ENCODE measurements at regions not wholly inside any gene's neighbourhood (a gene's known extent, or its start where the extent isn't known, plus 50 kb on each side); places are given as distances from the start of the nearest gene placed in this dataset.

GRCh38 chr11:134843020-134843419 is 431.0 kb upstream of the B3GAT1 start:
- Histone ChIP-seq H3K36me3 (ENCODE audit: control insufficient read depth in 2 of 2, insufficient read depth in 1 of 2, low read length in 2 of 2) (no peaks in the 10 kb centered on the region), H3K4me1 (ENCODE audit: control insufficient read depth, insufficient read depth, low read length) (no peaks in the 10 kb centered on the region), H3K9me3 (ENCODE audit: control insufficient read depth, insufficient read depth, low read depth, low read length) (no peaks in the 10 kb centered on the region), H3K27ac (ENCODE audit: extremely low read depth, low read depth, low read length) (no peak overlapping the region), H3K4me3 (ENCODE audit: low read depth, low read length) (no peak overlapping the region)
- TF ChIP-seq ZNF423 (tag by site-specific recombination; IDR thresholded peaks at IDR 0.05) (no peak), ZBTB44 (tag by site-specific recombination; IDR thresholded peaks at IDR 0.05) (no peak), KLF16 (tag by site-specific recombination; IDR thresholded peaks at IDR 0.05) (no peak), YY2 (tag by site-specific recombination; IDR thresholded peaks at IDR 0.05) (no peak), ZNF19 (tag by site-specific recombination; IDR thresholded peaks at IDR 0.05; ENCODE audit: low read depth) (no peak)
- ChIA-PET POLR2A (no interaction called here), CTCF (no interaction called here)

GRCh38 chr11:134841972-134842371 is 429.9 kb upstream of the B3GAT1 start:
- ChIA-PET CTCF (no interaction called here), POLR2A (no interaction called here)
- Histone ChIP-seq H3K36me3 (ENCODE audit: control insufficient read depth in 2 of 2, insufficient read depth in 1 of 2, low read length in 2 of 2) (no peaks in the 10 kb centered on the region), H3K27ac (ENCODE audit: extremely low read depth, low read depth, low read length) (no peak overlapping the region), H3K4me3 (ENCODE audit: low read depth, low read length) (no peak overlapping the region), H3K9me3 (ENCODE audit: control insufficient read depth, insufficient read depth, low read depth, low read length) (no peaks in the 10 kb centered on the region), H3K4me1 (ENCODE audit: control insufficient read depth, insufficient read depth, low read length) (no peaks in the 10 kb centered on the region)
- no peak for TF ChIP-seq ZNF341 (tag by site-specific recombination; IDR thresholded peaks at IDR 0.05; ENCODE audit: low read depth)
- TF ChIP-seq ZNF664 (tag by site-specific recombination; IDR thresholded peaks at IDR 0.05) = no peak
- TF ChIP-seq, protein P1, sequence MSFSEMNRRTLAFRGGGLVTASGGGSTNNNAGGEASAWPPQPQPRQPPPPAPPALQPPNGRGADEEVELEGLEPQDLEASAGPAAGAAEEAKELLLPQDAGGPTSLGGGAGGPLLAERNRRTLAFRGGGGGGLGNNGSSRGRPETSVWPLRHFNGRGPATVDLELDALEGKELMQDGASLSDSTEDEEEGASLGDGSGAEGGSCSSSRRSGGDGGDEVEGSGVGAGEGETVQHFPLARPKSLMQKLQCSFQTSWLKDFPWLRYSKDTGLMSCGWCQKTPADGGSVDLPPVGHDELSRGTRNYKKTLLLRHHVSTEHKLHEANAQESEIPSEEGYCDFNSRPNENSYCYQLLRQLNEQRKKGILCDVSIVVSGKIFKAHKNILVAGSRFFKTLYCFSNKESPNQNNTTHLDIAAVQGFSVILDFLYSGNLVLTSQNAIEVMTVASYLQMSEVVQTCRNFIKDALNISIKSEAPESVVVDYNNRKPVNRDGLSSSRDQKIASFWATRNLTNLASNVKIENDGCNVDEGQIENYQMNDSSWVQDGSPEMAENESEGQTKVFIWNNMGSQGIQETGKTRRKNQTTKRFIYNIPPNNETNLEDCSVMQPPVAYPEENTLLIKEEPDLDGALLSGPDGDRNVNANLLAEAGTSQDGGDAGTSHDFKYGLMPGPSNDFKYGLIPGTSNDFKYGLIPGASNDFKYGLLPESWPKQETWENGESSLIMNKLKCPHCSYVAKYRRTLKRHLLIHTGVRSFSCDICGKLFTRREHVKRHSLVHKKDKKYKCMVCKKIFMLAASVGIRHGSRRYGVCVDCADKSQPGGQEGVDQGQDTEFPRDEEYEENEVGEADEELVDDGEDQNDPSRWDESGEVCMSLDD (tag by site-specific recombination; IDR thresholded peaks at IDR 0.05) = no peak
- no peak for TF ChIP-seq ZNF324 (tag by site-specific recombination; IDR thresholded peaks at IDR 0.05)
- no peak for TF ChIP-seq MYNN (tag by site-specific recombination; IDR thresholded peaks at IDR 0.05; ENCODE audit: borderline replicate concordance)
- TF ChIP-seq PRDM10 (tag by site-specific recombination; IDR thresholded peaks at IDR 0.05) = no peak
- TF ChIP-seq ZBTB20 (tag by site-specific recombination; IDR thresholded peaks at IDR 0.05) = no peak
- no peak for TF ChIP-seq SP3 (tag by site-specific recombination; IDR thresholded peaks at IDR 0.05)
- no peak for TF ChIP-seq GLIS2 (tag by site-specific recombination; IDR thresholded peaks at IDR 0.05)
- no peak for TF ChIP-seq ZNF423 (tag by site-specific recombination; IDR thresholded peaks at IDR 0.05)
- TF ChIP-seq ZNF280D (tag by site-specific recombination; IDR thresholded peaks at IDR 0.05) = no peak
- no peak for TF ChIP-seq ZNF843 (tag by site-specific recombination; IDR thresholded peaks at IDR 0.05)
- no peak for TF ChIP-seq ZNF266 (tag by site-specific recombination; IDR thresholded peaks at IDR 0.05; ENCODE audit: low read depth)
- no peak for TF ChIP-seq ZNF621 (tag by site-specific recombination; IDR thresholded peaks at IDR 0.05)
- no peak for TF ChIP-seq ZNF18 (tag by site-specific recombination; IDR thresholded peaks at IDR 0.05)
- no peak for TF ChIP-seq CTCF (tag by site-specific recombination; IDR thresholded peaks at IDR 0.05)

Measured in HEK293 (cell line).